GM19035 (cell line): ENCODE measurements at regions not wholly inside any gene's neighbourhood (a gene's known extent, or its start where the extent isn't known, plus 50 kb on each side); places are given as distances from the start of the nearest gene placed in this dataset.
A peak's percentile ranks its signal among the peaks of the same experiment; 100 is the strongest.

Source experiments
- ATAC-seq: cut with Tn5 transposase; IDR thresholded peaks from one replicate; pipeline ENCODE4 v1.9.1; 2021; ENCODE audit not compliant: unreplicated experiment

DNA sequence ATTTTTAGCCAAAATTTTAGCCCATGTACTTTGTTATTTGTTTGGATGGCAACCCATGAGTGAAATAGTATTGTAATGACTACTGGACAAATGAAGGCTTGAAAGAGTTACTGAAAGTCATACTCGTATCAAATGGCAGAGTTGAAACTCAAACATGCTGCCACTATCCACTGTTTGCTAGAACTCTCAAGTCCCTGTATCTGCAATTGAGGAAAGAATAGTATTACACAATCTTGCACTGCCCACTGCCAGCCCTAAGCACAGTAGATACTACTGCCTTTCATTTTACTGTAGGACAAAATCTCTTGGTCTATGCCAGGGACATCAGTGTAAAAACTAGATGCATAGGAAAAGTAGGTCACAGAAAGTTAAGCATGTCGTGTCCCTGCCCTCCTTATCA lies 581.1 kb upstream of the PLXNA2 start:
- no peak for ATAC-seq

DNA sequence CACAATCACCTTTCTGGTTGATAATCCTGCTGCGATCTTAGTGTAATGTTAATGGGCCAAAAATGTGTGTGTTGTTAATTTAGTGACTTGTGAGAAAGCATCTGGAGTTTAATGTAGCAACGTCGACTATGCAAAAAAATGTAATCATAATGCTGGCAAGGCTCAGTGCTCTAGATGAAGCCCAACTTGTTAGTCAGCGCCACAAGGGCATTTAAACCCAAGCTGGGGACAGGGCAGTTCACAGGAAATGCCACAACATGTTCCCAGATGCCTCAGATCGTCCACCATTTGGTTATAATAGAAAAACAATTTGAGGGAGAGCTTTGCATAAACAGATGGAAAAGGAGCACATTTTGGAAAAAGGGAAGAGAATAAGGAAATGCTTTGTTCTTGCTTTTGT lies 585.4 kb upstream of the PLXNA2 start:
- no peak for ATAC-seq

GRCh38 chr1:208834381-208835096 lies 590.4 kb upstream of the PLXNA2 start:
- ATAC-seq, result no peak

DNA sequence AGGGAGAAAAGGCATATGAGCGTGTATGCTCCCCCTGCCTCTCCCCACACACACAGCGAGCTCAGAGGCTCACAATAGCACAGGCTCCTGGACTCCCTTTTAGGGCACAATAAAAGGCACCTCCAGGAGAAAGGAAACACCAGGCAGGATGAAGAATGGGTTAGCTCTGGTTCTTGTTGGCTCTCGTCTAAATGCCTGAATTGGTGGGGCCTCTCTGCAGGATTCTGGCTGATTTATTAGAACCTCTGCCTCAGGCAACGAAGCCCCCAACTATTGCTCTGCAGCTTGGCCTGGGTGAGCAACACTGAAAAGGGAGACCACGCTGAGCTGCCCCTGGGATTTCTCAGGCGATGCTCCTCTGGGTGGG lies 590.9 kb upstream of the PLXNA2 start:
- ATAC-seq, result no peak

DNA sequence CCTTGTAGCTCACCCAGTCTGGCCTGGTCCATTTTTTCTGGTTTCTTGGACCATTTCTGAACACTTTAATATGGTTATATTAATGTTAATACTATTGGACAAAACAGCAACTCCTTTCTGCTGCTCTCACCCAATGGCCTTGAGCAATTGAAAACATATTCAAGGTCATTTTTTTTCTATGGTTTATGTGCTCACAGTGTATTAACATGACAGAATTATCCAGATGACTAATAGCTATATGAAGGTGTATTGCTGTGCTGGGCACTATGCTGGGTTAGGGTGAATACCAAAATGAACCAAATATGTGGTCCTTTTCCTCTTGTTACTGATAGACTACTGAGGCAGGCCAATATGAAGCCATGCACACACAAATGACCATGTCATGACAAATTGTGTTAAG lies 591.6 kb upstream of the PLXNA2 start:
- no peak for ATAC-seq

DNA sequence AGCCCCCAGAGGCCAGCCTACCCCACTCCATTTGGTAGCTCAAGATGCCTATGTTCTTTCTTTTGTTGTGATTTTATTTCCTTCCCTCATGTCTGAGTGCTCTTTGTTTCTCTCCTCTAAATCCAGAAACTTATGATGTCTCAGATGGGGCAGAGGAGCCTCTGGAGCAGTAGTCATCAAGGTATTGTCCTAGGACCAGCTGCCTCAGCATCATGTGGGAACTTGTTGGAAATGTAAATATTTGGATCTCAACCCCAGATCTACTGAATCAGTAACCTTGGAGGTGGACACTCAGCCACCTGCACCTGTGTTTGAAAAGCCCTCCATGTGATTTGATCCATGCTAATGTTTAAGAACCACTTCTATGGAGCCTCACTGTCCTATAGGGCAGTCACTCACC lies 593.1 kb upstream of the PLXNA2 start:
- no peak for ATAC-seq

GRCh38 chr1:208841436-208841835 lies 597.3 kb upstream of the PLXNA2 start:
- no peak for ATAC-seq

GRCh38 chr1:208842451-208842850 lies 598.3 kb upstream of the PLXNA2 start:
- ATAC-seq, result no peak

- no peak for ATAC-seq
Observed at GRCh38 chr1:208844158-208844557, 600.0 kb upstream of the PLXNA2 start.

DNA sequence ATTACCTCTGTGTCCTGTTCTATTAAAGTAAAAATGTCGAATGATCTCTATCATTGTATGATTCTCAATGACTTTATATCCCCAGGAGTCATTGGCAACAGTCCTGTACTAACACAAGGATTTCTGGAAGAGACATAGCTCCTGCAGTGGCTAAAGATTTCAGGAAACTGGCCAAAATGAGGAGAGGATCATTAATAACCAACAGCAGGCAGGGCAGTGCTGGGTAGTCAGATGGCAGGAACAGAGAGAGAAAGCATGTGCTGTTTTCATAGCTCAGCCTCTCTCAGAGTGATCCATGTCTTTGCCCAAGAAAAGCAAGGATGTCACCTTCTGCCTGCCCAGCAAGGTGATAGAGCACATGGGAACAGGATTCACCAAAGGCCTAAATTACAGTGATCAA lies 604.7 kb upstream of the PLXNA2 start:
- no peak for ATAC-seq

DNA sequence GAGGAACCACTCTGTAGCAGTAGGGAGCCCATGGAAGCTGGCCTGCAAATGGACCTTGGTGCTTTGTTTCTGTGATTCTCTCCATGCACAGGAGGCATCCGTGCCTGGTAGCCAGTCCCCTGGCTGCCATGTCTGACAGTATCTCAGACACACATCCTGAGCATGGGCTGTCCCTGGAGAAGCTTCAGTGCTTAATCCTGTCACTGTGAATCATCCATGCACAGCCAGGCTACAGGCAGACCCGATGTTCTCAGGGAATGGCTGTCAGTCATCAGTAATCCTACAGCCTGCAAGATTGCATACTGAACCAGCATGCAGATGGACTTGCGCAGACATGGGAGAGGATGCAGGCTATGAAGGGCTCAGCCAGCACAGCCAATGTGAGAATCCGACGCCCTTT lies 606.3 kb upstream of the PLXNA2 start:
- no peak for ATAC-seq

- ATAC-seq, result no peak
Observed at GRCh38 chr1:208851366-208851765, 607.2 kb upstream of the PLXNA2 start.

DNA sequence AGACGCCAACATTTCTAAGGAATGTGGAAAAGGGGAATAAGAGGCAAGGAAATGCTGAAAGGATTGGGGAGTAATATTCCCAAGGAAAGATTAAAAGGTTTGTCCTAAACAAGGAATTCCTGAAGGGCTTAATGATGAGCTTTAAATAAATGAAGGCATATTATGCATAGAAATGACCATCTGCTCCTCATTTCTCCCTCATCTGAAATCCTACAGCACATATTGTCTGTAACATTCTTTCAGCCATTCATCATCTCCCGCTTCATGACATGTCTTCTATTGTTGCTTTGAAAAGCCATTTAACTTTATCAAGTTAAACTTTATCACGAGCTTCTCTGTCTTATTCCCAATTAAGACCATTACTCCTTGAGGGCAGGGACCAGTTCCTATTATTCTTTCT lies 608.7 kb upstream of the PLXNA2 start:
- ATAC-seq, result no peak

DNA sequence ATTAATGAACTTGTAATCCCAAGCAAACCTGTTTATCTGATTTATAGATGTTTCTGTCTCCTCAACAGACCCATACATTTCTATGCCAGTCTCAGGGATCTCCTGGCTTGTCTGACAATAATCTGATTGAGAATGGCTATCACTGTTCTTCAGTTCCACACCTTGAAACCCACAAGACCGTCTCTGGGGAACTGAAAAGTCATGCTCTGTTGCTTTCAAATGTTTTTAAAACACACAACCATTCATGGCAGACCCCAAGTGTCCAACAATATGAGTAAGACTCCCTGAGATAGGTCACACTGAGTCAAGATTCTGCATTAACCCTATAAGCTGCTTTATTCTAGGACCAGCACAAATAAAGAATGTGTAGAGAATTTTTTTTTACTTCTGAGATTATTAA lies 611.2 kb upstream of the PLXNA2 start:
- ATAC-seq, result peak; percentile 82

DNA sequence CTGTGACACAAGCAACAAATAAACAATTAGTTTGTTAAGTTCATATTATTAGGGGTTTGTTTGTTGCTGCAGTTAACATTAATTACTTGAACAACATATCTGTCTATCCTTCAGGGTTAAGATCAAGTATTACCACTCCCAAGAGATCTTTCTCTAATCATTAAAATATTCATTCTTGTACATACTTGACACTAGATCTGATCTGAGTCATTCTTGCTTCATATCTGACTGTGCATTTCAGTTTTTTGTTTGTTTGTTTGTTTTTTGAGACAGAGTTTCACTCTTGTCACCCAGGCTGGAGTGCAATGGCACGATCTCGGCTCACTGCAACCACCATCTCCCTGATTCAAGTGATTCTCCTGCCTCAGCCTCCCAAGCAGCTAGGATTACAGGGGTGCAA lies 613.3 kb upstream of the PLXNA2 start:
- no peak for ATAC-seq

GRCh38 chr1:208858738-208859137 lies 614.6 kb upstream of the PLXNA2 start:
- ATAC-seq, result no peak

GRCh38 chr1:208864366-208864965 lies 620.3 kb upstream of the PLXNA2 start:
- ATAC-seq, result no peak

- no peak for ATAC-seq
Observed at GRCh38 chr1:208866386-208866955, 622.3 kb upstream of the PLXNA2 start.

- no peak for ATAC-seq
Observed at GRCh38 chr1:208868554-208868953, 624.4 kb upstream of the PLXNA2 start.

- ATAC-seq, result no peak
Observed at GRCh38 chr1:208874915-208875314, 630.7 kb upstream of the PLXNA2 start.

DNA sequence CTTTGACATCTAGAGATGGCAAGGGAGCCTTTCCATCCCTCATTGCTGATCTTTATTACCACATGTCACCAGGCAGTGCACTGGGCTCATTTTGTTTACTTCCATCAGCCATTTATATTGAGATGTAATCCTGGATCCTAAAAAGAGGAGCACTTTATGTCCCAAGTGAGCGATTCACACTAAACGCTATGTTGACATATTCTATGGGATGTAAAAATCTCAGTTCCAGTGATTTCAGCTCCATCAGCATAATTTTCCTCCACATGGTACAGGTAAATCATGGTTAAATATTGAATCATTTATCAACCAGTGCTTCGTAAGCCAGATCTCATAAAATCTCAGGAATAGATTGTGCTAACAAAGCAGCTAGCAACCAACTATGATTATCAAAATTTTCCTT lies 634.8 kb upstream of the PLXNA2 start:
- ATAC-seq, result no peak

- no peak for ATAC-seq
Observed at GRCh38 chr1:208880433-208881100, 636.4 kb upstream of the PLXNA2 start.
